K562 (cell line): ENCODE measurements at regions not wholly inside any gene's neighbourhood (a gene's known extent, or its start where the extent isn't known, plus 50 kb on each side); places are given as distances from the start of the nearest gene placed in this dataset.

Experiments used
- ATAC-seq: fragments of 200-7000 bp; cut with Tn5 transposase; 3 replicates; pipeline ENCODE4 v1.9.1; 2020; ENCODE audit warnings: moderate library complexity
- BruUV-seq: library from RNA; stranded (reverse); fragments of 400-500 nt; replicated peaks from 2 replicates; lab custom pipeline; 2021; lab: Mats Ljungman, UMichigan
- CTCF ChIA-PET: fragments of 300-600 bp; formaldehyde crosslinking; extraction: SDS; loops from one replicate; lab custom pipeline; 2021; ENCODE audit warnings: low intra/inter-chr PET ratio; lab: Yijun Ruan, JAX
- POLR2A ChIA-PET: fragments of 300-600, 350-650 bp; sonication (Branson Sonifier 250); formaldehyde crosslinking; extraction: SDS; loops from one replicate; lab custom pipeline; 2021; ENCODE audit warnings: antibody characterized with exemption, inconsistent platforms; lab: Yijun Ruan, JAX
- DNase-seq, 4 experiments: peaks; one replicate each; pipeline versions ENCODE4 v3.0.0 to v3.0.0-alpha.2; 2011 to 2018; ENCODE audit warnings: low spot score in 3 of 4, mixed read lengths in 3 of 4; ENCODE audit errors: extremely low read depth in 1 of 4
- FAIRE-seq: peaks from 2 replicates; lab custom pipeline; 2011; peaks lifted over from hg19 to GRCh38; lab: Jason Lieb, UNC
- H2AFZ ChIP-seq: 2 replicates; pipeline ENCODE4 v1.6.0; 2011; ENCODE audit warnings: low read depth, low read length, control low read depth, inconsistent platforms
- H3K27ac ChIP-seq: fragments of 200-600 bp; 3 replicates; pipeline ENCODE4 v1.8.0; 2011; ENCODE audit warnings: low read depth, mild to moderate bottlenecking, control low read depth, inconsistent platforms, low read length, moderate library complexity, mixed read lengths; ENCODE audit errors: extremely low read depth
- H3K27me3 ChIP-seq, 2 experiments: fragments of 300-600 bp in 1 of 2; 2 replicates in 1 of 2; 3 replicates in 1 of 2; pipeline versions ENCODE4 v1.6.0 to v1.8.0; 2011; ENCODE audit warnings: inconsistent platforms in 2 of 2, low read length in 2 of 2, mild to moderate bottlenecking in 1 of 2, mixed read lengths in 1 of 2, moderate library complexity in 1 of 2; ENCODE audit not compliant: control insufficient read depth in 2 of 2, insufficient read depth in 2 of 2
- H3K36me3 ChIP-seq: fragments of 300-600 bp; 3 replicates; pipeline ENCODE4 v1.8.0; 2011; ENCODE audit warnings: mild to moderate bottlenecking, low read length, inconsistent platforms; ENCODE audit not compliant: control insufficient read depth, insufficient read depth
- H3K4me1 ChIP-seq, 2 experiments: fragments of 200-600 bp in 1 of 2; replicated peaks in 1 of 2; 2 replicates in 1 of 2; 3 replicates in 1 of 2; pipeline versions ENCODE4 v1.5.1 to v1.8.0; 2011; ENCODE audit warnings: inconsistent platforms in 2 of 2, low read length in 2 of 2, mild to moderate bottlenecking in 1 of 2, mixed read lengths in 1 of 2, moderate library complexity in 1 of 2; ENCODE audit not compliant: control insufficient read depth in 2 of 2, insufficient read depth in 2 of 2
- H3K4me2 ChIP-seq: 2 replicates; pipeline ENCODE4 v1.6.1; 2011; ENCODE audit warnings: low read length, control low read depth, inconsistent platforms, mixed read lengths; ENCODE audit not compliant: insufficient read depth
- H3K4me3 ChIP-seq: fragments of 200-600 bp; sonication (generic), shearing (Covaris generic); 2 replicates; pipeline ENCODE4 v1.5.1; 2016; ENCODE audit warnings: control low read depth, inconsistent platforms
- H3K79me2 ChIP-seq: fragments of 200-600 bp; 3 replicates; pipeline ENCODE4 v1.8.0; 2011; ENCODE audit warnings: low read length, inconsistent platforms; ENCODE audit not compliant: control insufficient read depth, insufficient read depth
- H3K9ac ChIP-seq, 2 experiments: 2 replicates each; pipeline versions ENCODE4 v1.6.0 to v1.6.1; 2011; ENCODE audit warnings: low read depth in 2 of 2, low read length in 2 of 2, control low read depth in 1 of 2, inconsistent platforms in 1 of 2, mild to moderate bottlenecking in 1 of 2, mixed read lengths in 1 of 2; ENCODE audit not compliant: insufficient read depth in 1 of 2
- H3K9me1 ChIP-seq: one replicate; pipeline ENCODE4 v1.6.0; 2011; ENCODE audit warnings: inconsistent platforms, mild to moderate bottlenecking, low read length, moderate library complexity; ENCODE audit not compliant: control insufficient read depth, insufficient read depth
- H3K9me3 ChIP-seq: replicated peaks from 2 replicates; pipeline ENCODE4 v1.5.1; 2011; ENCODE audit warnings: low read depth, low read length, inconsistent platforms; ENCODE audit not compliant: control insufficient read depth, insufficient read depth
- H4K20me1 ChIP-seq: replicated peaks from 2 replicates; pipeline ENCODE4 v1.6.1; 2011; ENCODE audit warnings: low read length, inconsistent platforms, mixed read lengths; ENCODE audit not compliant: control insufficient read depth, insufficient read depth
- CBFA2T3 ChIP-seq: fragments of 450-650 bp; IDR thresholded peaks from 2 replicates; pipeline ENCODE4 v1.6.1; 2017
- E2F1 ChIP-seq: sonication (generic); formaldehyde crosslinking; IDR thresholded peaks from 2 replicates; pipeline ENCODE4 v1.8.1; 2023; ENCODE audit warnings: mild to moderate bottlenecking, missing genetic modification reagents, moderate library complexity
- E2F6 ChIP-seq, 2 experiments: IDR thresholded peaks; 2 replicates each; pipeline ENCODE4 v1.6.1; 2011; ENCODE audit warnings: borderline replicate concordance in 1 of 2, control low read depth in 1 of 2, low read depth in 1 of 2, low read length in 1 of 2, mild to moderate bottlenecking in 1 of 2, mixed read lengths in 1 of 2, moderate library complexity in 1 of 2; ENCODE audit not compliant: insufficient read depth in 1 of 2, insufficient read length in 1 of 2, poor library complexity in 1 of 2, severe bottlenecking in 1 of 2; ENCODE audit errors: extremely low read depth in 1 of 2
- ETV6 ChIP-seq, 3 experiments: fragments of 150-350 bp in 1 of 3; sonication (generic) in 1 of 3; formaldehyde crosslinking in 1 of 3; IDR thresholded peaks; 2 replicates each; pipeline versions ENCODE4 v1.6.1 to v1.8.0; 2014 to 2022; ENCODE audit warnings: borderline replicate concordance in 2 of 3, low read depth in 2 of 3, antibody characterized with exemption in 1 of 3, low read length in 1 of 3, mild to moderate bottlenecking in 1 of 3, missing genetic modification reagents in 1 of 3
- FOXP4 ChIP-seq: sonication (generic); formaldehyde crosslinking; IDR thresholded peaks from 2 replicates; pipeline ENCODE4 v1.8.0; 2022; ENCODE audit warnings: mild to moderate bottlenecking, missing genetic modification reagents, borderline replicate concordance
- SAFB ChIP-seq: fragments of 200-400 bp; formaldehyde crosslinking; IDR thresholded peaks from 2 replicates; pipeline ENCODE4 v1.6.1; 2017; ENCODE audit warnings: low read depth, low read length, borderline replicate concordance
- SUPT5H ChIP-seq: fragments of 450-650 bp; IDR thresholded peaks from 2 replicates; pipeline ENCODE4 v1.6.1; 2016
- ZNF586 ChIP-seq: fragments of 450-650 bp; formaldehyde crosslinking; conservative IDR thresholded peaks from 2 replicates; pipeline ENCODE4 v1.4.0; 2020; ENCODE audit warnings: mild to moderate bottlenecking, moderate library complexity
- ZSCAN29 ChIP-seq: fragments of 450-650 bp; IDR thresholded peaks from 2 replicates; pipeline ENCODE4 v1.6.1; 2017
- WGBS: fragments of 100-300 bp; shearing (Covaris generic); methylation state at CpG from one replicate; pipeline ENCODE4 v1.1.6; 2016; ENCODE audit warnings: low coverage, mixed read lengths; ENCODE audit not compliant: insufficient coverage; ENCODE audit errors: missing lambda C conversion rate; 5-methylcytosine and 5-hydroxymethylcytosine counted together
- in situ Hi-C: fragments of 300-500 bp; cut with MboI; formaldehyde crosslinking; loops from 4 replicates; pipeline ENCODE4 v1.15.0; 2018; ENCODE audit warnings: inconsistent platforms, mixed read lengths
- intact Hi-C: fragments of 100-400 bp; cut with micrococcal nuclease; formaldehyde crosslinking; loops from 2 replicates; pipeline ENCODE4 v1.14.2; 2022
- TF ChIP-seq, protein P1 (sequence below): sonication (generic); formaldehyde crosslinking; IDR thresholded peaks from 2 replicates; pipeline ENCODE4 v1.8.0; 2022; ENCODE audit warnings: mild to moderate bottlenecking, missing genetic modification reagents
- TF ChIP-seq, protein P2 (sequence below): sonication (generic); formaldehyde crosslinking; IDR thresholded peaks from 2 replicates; pipeline ENCODE4 v1.8.0; 2022; ENCODE audit warnings: mild to moderate bottlenecking, low read depth, missing genetic modification reagents
- TF ChIP-seq, protein P3 (sequence below): fragments of 450-650 bp; IDR thresholded peaks from 2 replicates; pipeline ENCODE4 v1.7.1; 2018; ENCODE audit warnings: mild to moderate bottlenecking, low read depth; ENCODE audit not compliant: partially characterized antibody

GRCh38 chr11:121944556-121945230 is 171.3 kb downstream of the BLID start:
- in situ Hi-C loops = no loop called here
- no TSS peak for BruUV-seq
- WGBS = 2% methylated on average over 4 of the region's 4 CpGs
- TF ChIP-seq ZNF586 (no peak), ZSCAN29 (no peak), E2F1 (CRISPR knock-in tag) (no peak), CBFA2T3 (no peak), SAFB (no peak), ETV6 (IDR thresholded peaks at IDR 0.05; ENCODE audit: borderline replicate concordance in 1 of 2, low read depth in 2 of 2, low read length in 1 of 2) (no peak), ETV6 (CRISPR knock-in tag; IDR thresholded peaks at IDR 0.05; ENCODE audit: borderline replicate concordance) (no peak), FOXP4 (no peak), SUPT5H (no peak), E2F6 (IDR thresholded peaks at IDR 0.05; ENCODE audit: borderline replicate concordance in 1 of 2, extremely low read depth in 1 of 2, insufficient read depth in 1 of 2, insufficient read length in 1 of 2, low read depth in 1 of 2, low read length in 1 of 2, poor library complexity in 1 of 2, severe bottlenecking in 1 of 2) (no peak)
- TF ChIP-seq, protein P1, sequence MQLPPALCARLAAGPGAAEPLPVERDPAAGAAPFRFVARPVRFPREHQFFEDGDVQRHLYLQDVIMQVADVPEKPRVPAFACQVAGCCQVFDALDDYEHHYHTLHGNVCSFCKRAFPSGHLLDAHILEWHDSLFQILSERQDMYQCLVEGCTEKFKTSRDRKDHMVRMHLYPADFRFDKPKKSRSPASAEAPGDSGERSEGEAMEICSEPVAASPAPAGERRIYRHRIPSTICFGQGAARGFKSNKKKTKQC (CRISPR knock-in tag) = no peak
- TF ChIP-seq, protein P2, sequence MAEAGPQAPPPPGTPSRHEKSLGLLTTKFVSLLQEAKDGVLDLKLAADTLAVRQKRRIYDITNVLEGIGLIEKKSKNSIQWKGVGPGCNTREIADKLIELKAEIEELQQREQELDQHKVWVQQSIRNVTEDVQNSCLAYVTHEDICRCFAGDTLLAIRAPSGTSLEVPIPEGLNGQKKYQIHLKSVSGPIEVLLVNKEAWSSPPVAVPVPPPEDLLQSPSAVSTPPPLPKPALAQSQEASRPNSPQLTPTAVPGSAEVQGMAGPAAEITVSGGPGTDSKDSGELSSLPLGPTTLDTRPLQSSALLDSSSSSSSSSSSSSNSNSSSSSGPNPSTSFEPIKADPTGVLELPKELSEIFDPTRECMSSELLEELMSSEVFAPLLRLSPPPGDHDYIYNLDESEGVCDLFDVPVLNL (CRISPR knock-in tag) = no peak
- TF ChIP-seq, protein P3, sequence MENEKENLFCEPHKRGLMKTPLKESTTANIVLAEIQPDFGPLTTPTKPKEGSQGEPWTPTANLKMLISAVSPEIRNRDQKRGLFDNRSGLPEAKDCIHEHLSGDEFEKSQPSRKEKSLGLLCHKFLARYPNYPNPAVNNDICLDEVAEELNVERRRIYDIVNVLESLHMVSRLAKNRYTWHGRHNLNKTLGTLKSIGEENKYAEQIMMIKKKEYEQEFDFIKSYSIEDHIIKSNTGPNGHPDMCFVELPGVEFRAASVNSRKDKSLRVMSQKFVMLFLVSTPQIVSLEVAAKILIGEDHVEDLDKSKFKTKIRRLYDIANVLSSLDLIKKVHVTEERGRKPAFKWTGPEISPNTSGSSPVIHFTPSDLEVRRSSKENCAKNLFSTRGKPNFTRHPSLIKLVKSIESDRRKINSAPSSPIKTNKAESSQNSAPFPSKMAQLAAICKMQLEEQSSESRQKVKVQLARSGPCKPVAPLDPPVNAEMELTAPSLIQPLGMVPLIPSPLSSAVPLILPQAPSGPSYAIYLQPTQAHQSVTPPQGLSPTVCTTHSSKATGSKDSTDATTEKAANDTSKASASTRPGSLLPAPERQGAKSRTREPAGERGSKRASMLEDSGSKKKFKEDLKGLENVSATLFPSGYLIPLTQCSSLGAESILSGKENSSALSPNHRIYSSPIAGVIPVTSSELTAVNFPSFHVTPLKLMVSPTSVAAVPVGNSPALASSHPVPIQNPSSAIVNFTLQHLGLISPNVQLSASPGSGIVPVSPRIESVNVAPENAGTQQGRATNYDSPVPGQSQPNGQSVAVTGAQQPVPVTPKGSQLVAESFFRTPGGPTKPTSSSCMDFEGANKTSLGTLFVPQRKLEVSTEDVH = no peak

More at GRCh38 chr11:121944556-121945230, 171.3 kb downstream of the BLID start:
- no peaks in the 10 kb centered on the region for H3K9me1 ChIP-seq
- no peak overlapping the region for H2AFZ ChIP-seq
- POLR2A ChIA-PET = no interaction called here
- DNase-seq (no peak), ATAC-seq (no peak), FAIRE-seq (no peak)
- H3K79me2 ChIP-seq = no peaks in the 10 kb centered on the region
- no peak overlapping the region for H3K9ac ChIP-seq
- no peaks in the 10 kb centered on the region for H3K4me1 ChIP-seq
- intact Hi-C loops = no loop called here
- H3K27ac ChIP-seq = no peak overlapping the region
- H3K36me3 ChIP-seq = no peaks in the 10 kb centered on the region
- CTCF ChIA-PET = no interaction called here
- peaks cover 2% of the 10 kb centered on the region; the same call in 1 of the 2 replicates for H3K9me3 ChIP-seq
- no peaks in the 10 kb centered on the region for H4K20me1 ChIP-seq
- no peak overlapping the region for H3K4me2 ChIP-seq
- no peak overlapping the region for H3K4me3 ChIP-seq
- H3K27me3 ChIP-seq = no peaks in the 10 kb centered on the region
